ENCODE measurements at regions not wholly inside any gene's neighbourhood (a gene's known extent, or its start where the extent isn't known, plus 50 kb on each side); places are given as distances from the start of the nearest gene placed in this dataset.

GRCh38 chr12:97701901-97702300, 239.3 kb downstream of the RMST start:
- no peaks in the 10 kb centered on the region for H3K9me3 ChIP-seq (ENCODE audit: control insufficient read depth, low read depth, low read length)
- TF ChIP-seq EZH2 (IDR thresholded peaks at IDR 0.05; ENCODE audit: low read length) (no peak), CTCF (optimal IDR thresholded peaks at IDR 0.05 in 1 of 3, IDR thresholded peaks at IDR 0.05 in 1 of 3, conservative IDR thresholded peaks at IDR 0.05 in 1 of 3; ENCODE audit: extremely low read depth in 1 of 3, insufficient read depth in 2 of 3, low read length in 3 of 3) (no peak)
- no peak overlapping the region for H2AFZ ChIP-seq (ENCODE audit: control insufficient read depth, low read length)
- FAIRE-seq (no peak), DNase-seq (ENCODE audit: low read depth, low spot score) (no peak)
- H3K27me3 ChIP-seq (ENCODE audit: control insufficient read depth, extremely low read depth, insufficient read depth, low read length), result no peaks in the 10 kb centered on the region
- no peaks in the 10 kb centered on the region for H3K79me2 ChIP-seq (ENCODE audit: control insufficient read depth, insufficient read depth, low read length)
- dilution Hi-C loops (cut with MboI; ENCODE audit: extremely low pct_ligation_motif_present, low sequenced_read_pairs), result no loop called here
- no peak overlapping the region for H3K4me3 ChIP-seq (ENCODE audit: control insufficient read depth in 2 of 3, extremely low read depth in 1 of 3, insufficient read depth in 2 of 3, low read depth in 1 of 3, low read length in 3 of 3)
- no peaks in the 10 kb centered on the region for H3K36me3 ChIP-seq (ENCODE audit: control insufficient read depth in 2 of 2, extremely low read depth in 1 of 2, insufficient read depth in 2 of 2, low read length in 2 of 2)
- no peak overlapping the region for H3K27ac ChIP-seq (ENCODE audit: control insufficient read depth, insufficient read depth, low read length)
- no peaks in the 10 kb centered on the region for H4K20me1 ChIP-seq (ENCODE audit: control insufficient read depth, extremely low read depth, insufficient read depth, low read length)
- no peak overlapping the region for H3K4me2 ChIP-seq (ENCODE audit: control insufficient read depth, extremely low read depth, insufficient read depth, low read depth, low read length)
- H3K9me1 ChIP-seq (ENCODE audit: control insufficient read depth, extremely low read depth, insufficient read depth, low read length), result no peaks in the 10 kb centered on the region
- H3K4me1 ChIP-seq (ENCODE audit: control insufficient read depth, extremely low read depth, insufficient read depth, low read length), result no peaks in the 10 kb centered on the region
- no peak overlapping the region for H3K9ac ChIP-seq (ENCODE audit: control insufficient read depth, extremely low read depth, insufficient read depth, low read length)

GRCh38 chr12:97711392-97711791, 248.8 kb downstream of the RMST start:
- FAIRE-seq (no peak), DNase-seq (ENCODE audit: low read depth, low spot score) (no peak)
- Histone ChIP-seq H3K27me3 (ENCODE audit: control insufficient read depth, extremely low read depth, insufficient read depth, low read length) (no peaks in the 10 kb centered on the region), H4K20me1 (ENCODE audit: control insufficient read depth, extremely low read depth, insufficient read depth, low read length) (no peaks in the 10 kb centered on the region), H3K27ac (ENCODE audit: control insufficient read depth, insufficient read depth, low read length) (no peak overlapping the region), H3K9me3 (ENCODE audit: control insufficient read depth, low read depth, low read length) (no peaks in the 10 kb centered on the region), H3K79me2 (ENCODE audit: control insufficient read depth, insufficient read depth, low read length) (no peaks in the 10 kb centered on the region), H3K4me3 (ENCODE audit: control insufficient read depth in 2 of 3, extremely low read depth in 1 of 3, insufficient read depth in 2 of 3, low read depth in 1 of 3, low read length in 3 of 3) (no peak overlapping the region), H3K9me1 (ENCODE audit: control insufficient read depth, extremely low read depth, insufficient read depth, low read length) (no peaks in the 10 kb centered on the region), H2AFZ (ENCODE audit: control insufficient read depth, low read length) (no peak overlapping the region), H3K36me3 (ENCODE audit: control insufficient read depth in 2 of 2, extremely low read depth in 1 of 2, insufficient read depth in 2 of 2, low read length in 2 of 2) (no peaks in the 10 kb centered on the region), H3K4me1 (ENCODE audit: control insufficient read depth, extremely low read depth, insufficient read depth, low read length) (no peaks in the 10 kb centered on the region), H3K4me2 (ENCODE audit: control insufficient read depth, extremely low read depth, insufficient read depth, low read depth, low read length) (no peak overlapping the region), H3K9ac (ENCODE audit: control insufficient read depth, extremely low read depth, insufficient read depth, low read length) (no peak overlapping the region)
- dilution Hi-C loops (cut with MboI; ENCODE audit: extremely low pct_ligation_motif_present, low sequenced_read_pairs), result no loop called here
- TF ChIP-seq CTCF (optimal IDR thresholded peaks at IDR 0.05 in 1 of 3, IDR thresholded peaks at IDR 0.05 in 1 of 3, conservative IDR thresholded peaks at IDR 0.05 in 1 of 3; ENCODE audit: extremely low read depth in 1 of 3, insufficient read depth in 2 of 3, low read length in 3 of 3), result no peak
- TF ChIP-seq EZH2 (IDR thresholded peaks at IDR 0.05; ENCODE audit: low read length), result no peak

Measured in keratinocyte (primary cell).